ENCODE measurements at regions not wholly inside any gene's neighbourhood (a gene's known extent, or its start where the extent isn't known, plus 50 kb on each side); places are given as distances from the start of the nearest gene placed in this dataset.
"Not testable (repeated sequence)": the region's sequence is repeated elsewhere in the genome, so short reads cannot be mapped to it uniquely, and the experiment has no call there.

GRCh38 chr10:46749003-46749402 is 162.2 kb upstream of the PTPN20 start:
- DNase-seq (ENCODE audit: low read depth), result not testable (repeated sequence)

GRCh38 chr10:46749470-46749869 is 161.8 kb upstream of the PTPN20 start:
- not testable (repeated sequence) for DNase-seq (ENCODE audit: low read depth)

- DNase-seq (ENCODE audit: low read depth), result not testable (repeated sequence)
Measured at GRCh38 chr10:46753763-46754162, 157.5 kb upstream of the PTPN20 start.

DNA sequence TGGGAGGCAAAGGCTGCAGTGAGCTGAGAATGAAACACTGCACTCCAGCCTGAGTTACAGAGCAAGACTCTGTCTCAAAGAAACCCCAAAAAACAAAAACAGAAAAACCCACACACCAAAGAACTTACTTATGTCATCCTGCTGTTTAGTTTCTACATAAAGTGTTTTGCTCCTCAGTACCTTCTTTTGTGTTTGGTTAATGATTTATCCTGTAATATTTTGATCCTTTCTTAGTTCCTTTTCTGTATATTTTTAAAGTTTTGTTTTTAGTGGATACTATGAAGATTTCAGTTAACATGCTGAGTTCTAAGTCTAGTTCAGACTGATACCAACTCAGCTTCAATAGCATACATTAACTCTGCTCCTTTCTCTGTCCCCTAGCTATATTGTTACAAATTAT is 149.8 kb upstream of the PTPN20 start:
- DNase-seq (ENCODE audit: low read depth), result not testable (repeated sequence)

DNA sequence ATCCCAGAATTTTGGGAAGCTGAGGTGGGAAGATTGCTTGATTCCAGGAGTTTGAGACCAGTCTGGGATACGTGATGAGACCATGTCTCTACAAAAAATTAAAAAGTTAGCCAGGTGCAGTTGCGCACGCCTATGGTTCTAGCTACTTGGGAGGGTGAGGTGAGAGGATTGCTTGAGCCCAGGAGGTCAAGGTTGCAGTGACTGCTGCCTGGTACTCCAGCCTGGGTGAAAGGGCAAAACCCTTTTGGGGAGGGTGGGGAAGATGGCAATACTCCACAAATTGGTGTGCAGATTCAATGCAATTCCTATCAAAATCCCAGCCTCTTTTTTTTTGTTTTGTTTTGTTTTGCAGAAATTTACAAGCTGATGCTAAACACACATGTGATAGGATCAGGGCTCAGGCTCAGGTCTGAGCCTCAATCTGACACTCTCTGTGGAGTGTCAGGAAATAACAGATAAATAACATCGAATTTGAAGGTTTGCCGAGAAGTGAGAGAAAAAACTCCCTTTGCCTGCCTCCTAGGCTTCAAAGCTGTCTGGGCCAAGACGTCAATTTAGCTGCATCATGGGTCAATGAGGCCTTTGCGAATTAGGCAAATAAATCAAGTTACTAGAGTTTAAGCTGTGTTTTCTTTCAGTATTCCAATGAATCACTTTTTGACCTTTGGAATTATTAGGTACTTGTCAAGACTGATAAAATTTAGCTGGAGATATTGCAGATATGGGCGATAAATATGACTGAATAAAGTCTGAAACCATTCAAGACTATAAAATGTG is 142.5 kb upstream of the PTPN20 start:
- not testable (repeated sequence) for DNase-seq (ENCODE audit: low read depth)

GRCh38 chr10:46773178-46773896 is 137.9 kb upstream of the PTPN20 start:
- not testable (repeated sequence) for DNase-seq (ENCODE audit: low read depth)

GRCh38 chr10:46773897-46774236 is 137.4 kb upstream of the PTPN20 start:
- DNase-seq (ENCODE audit: low read depth), result not testable (repeated sequence)

- DNase-seq (ENCODE audit: low read depth), result not testable (repeated sequence)
Measured at GRCh38 chr10:46774366-46774765, 136.9 kb upstream of the PTPN20 start.

DNA sequence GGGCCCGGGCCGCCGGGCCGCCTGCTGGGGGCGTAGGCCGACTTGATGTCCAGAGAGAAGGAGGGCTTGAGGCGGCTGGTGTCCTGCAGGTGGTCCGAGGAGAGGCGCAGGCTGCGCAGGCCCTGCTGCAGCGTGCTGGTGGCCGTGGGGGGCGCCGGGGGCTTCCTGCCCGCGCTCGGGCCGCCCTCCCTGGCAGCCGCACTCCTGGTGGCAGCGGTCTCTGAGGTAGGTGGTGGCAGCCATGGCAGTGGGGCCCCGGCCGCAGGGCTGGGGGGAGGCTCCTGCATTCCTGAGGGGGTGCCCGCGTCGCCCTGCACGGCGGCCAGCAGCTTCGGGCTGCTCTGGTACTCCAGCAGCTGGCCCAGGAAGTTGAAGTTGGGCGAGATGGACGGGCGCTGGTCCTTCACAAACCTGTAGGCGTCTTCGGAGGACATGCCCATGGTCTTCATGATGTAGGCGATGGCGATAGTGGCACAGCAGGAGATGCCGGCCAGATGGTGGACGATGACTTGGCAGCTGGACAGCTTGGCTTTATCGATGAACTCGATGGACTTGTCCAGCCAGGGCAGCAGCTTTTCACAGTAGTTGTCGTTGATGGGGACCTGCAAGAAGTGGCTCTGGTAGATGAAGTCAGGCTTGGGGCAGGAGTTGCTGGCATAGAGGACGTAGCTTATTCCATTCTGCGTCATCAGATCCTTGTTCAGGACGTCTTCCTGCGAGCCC is 136.1 kb upstream of the PTPN20 start:
- not testable (repeated sequence) for DNase-seq (ENCODE audit: low read depth)

- DNase-seq (ENCODE audit: low read depth), result not testable (repeated sequence)
Measured at GRCh38 chr10:46775668-46776059, 135.6 kb upstream of the PTPN20 start.

GRCh38 chr10:46779571-46779970 is 131.7 kb upstream of the PTPN20 start:
- peak; percentile 0 for DNase-seq (ENCODE audit: low read depth)

GRCh38 chr10:46780164-46780563 is 131.1 kb upstream of the PTPN20 start:
- DNase-seq (ENCODE audit: low read depth), result peak; percentile 5

DNA sequence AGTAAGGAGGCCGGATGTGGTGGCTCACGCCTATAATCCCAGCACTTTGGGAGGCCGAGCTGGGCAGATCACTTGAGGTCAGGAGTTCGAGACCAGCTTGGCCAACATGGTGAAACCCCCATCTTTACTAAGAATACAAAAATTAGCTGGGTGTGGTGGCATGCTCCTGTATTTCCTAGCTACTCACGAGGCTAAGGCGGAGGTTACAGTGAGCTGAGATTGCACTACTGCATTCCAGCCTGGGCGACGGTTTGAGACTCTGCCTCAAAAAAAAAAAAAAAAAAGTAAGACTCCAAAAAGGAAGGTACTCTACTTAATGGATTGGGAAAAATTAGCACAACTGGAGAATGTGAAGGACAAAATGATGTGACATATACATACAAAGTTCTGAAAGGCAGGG is 130.2 kb upstream of the PTPN20 start:
- DNase-seq (ENCODE audit: low read depth), result not testable (repeated sequence)

- DNase-seq (ENCODE audit: low read depth), result peak; percentile 8
Measured at GRCh38 chr10:46782001-46782874, 129.0 kb upstream of the PTPN20 start.

DNA sequence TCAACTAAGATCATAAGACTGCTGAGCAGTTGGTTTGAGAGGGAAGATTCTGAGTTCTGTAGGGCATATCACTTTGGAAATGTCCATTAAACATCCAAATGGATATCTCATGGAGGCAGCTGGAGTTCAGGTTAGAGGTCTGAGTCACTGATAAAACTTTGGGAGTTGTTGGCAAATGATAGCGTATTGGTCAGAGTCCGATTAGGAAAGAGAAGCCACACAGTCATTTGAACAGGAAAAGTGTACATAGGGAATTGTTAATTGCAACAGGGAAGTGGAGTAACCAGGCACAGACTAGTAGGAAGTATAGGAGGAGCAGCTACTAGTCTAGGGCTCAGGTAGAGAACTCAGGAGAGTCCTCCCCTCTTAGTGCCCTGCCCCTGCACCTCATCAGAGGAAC is 126.6 kb upstream of the PTPN20 start:
- DNase-seq (ENCODE audit: low read depth), result not testable (repeated sequence)

- not testable (repeated sequence) for DNase-seq (ENCODE audit: low read depth)
Measured at GRCh38 chr10:46786125-46786517, 125.1 kb upstream of the PTPN20 start.

- peak; percentile 6 for DNase-seq (ENCODE audit: low read depth)
Measured at GRCh38 chr10:46786518-46787320, 124.5 kb upstream of the PTPN20 start.

GRCh38 chr10:46787321-46787615 is 124.0 kb upstream of the PTPN20 start:
- peak; percentile 32 for DNase-seq (ENCODE audit: low read depth)

- DNase-seq (ENCODE audit: low read depth), result not testable (repeated sequence)
Measured at GRCh38 chr10:46792657-46793357, 118.4 kb upstream of the PTPN20 start.

GRCh38 chr10:46796351-46796750 is 114.9 kb upstream of the PTPN20 start:
- DNase-seq (ENCODE audit: low read depth), result not testable (repeated sequence)
